Osteoblast (primary cell): ENCODE measurements at regions not wholly inside any gene's neighbourhood (a gene's known extent, or its start where the extent isn't known, plus 50 kb on each side); places are given as distances from the start of the nearest gene placed in this dataset.

Experiments used
- DNase-seq: peaks from one replicate; pipeline ENCODE4 v3.0.0; 2011; ENCODE audit warnings: low spot score, mixed read lengths; ENCODE audit not compliant: insufficient read length; ENCODE audit errors: missing footprints
- H2AFZ ChIP-seq: 2 replicates; pipeline ENCODE4 v1.6.0; 2011; ENCODE audit warnings: mild to moderate bottlenecking, low read length
- H3K27ac ChIP-seq: 2 replicates; pipeline ENCODE4 v1.5.1; 2011; ENCODE audit warnings: mild to moderate bottlenecking, low read depth, low read length, moderate library complexity
- H3K27me3 ChIP-seq: 2 replicates; pipeline ENCODE4 v1.6.0; 2012; ENCODE audit warnings: mild to moderate bottlenecking, control low read depth, inconsistent platforms, low read length, moderate library complexity; ENCODE audit not compliant: insufficient read depth
- H3K36me3 ChIP-seq: 2 replicates; pipeline ENCODE4 v1.5.1; 2011; ENCODE audit warnings: mild to moderate bottlenecking, low read length, control low read depth, moderate library complexity; ENCODE audit not compliant: insufficient read depth
- H3K4me1 ChIP-seq: 2 replicates; pipeline ENCODE4 v1.5.1; 2011; ENCODE audit warnings: mild to moderate bottlenecking, low read length, control low read depth, moderate library complexity; ENCODE audit not compliant: insufficient read depth
- H3K4me2 ChIP-seq: 2 replicates; pipeline ENCODE4 v1.6.0; 2011; ENCODE audit warnings: mild to moderate bottlenecking, low read length; ENCODE audit not compliant: insufficient read depth
- H3K4me3 ChIP-seq: fragments of 200-600 bp; sonication (generic); 3 replicates; pipeline ENCODE4 v1.5.1; 2012; ENCODE audit warnings: mild to moderate bottlenecking, low read length, inconsistent platforms; ENCODE audit not compliant: insufficient read depth
- H3K79me2 ChIP-seq: 2 replicates; pipeline ENCODE4 v1.6.0; 2012; ENCODE audit warnings: mild to moderate bottlenecking, low read length, control low read depth, inconsistent platforms; ENCODE audit not compliant: insufficient read depth
- H3K9me3 ChIP-seq: 2 replicates; pipeline ENCODE4 v1.5.1; 2011; ENCODE audit warnings: low read depth, low read length, control low read depth
- H4K20me1 ChIP-seq: 2 replicates; pipeline ENCODE4 v1.6.0; 2012; ENCODE audit warnings: mild to moderate bottlenecking, low read length, control low read depth; ENCODE audit not compliant: insufficient read depth
- TF ChIP-seq, protein P1 (sequence below): IDR thresholded peaks from 2 replicates; pipeline ENCODE4 v1.5.1; 2011; ENCODE audit warnings: mild to moderate bottlenecking, low read depth, low read length, moderate library complexity; ENCODE audit errors: extremely low read depth

- H3K79me2 ChIP-seq = no peaks in the 10 kb centered on the region
- H3K4me3 ChIP-seq = no peak overlapping the region
- H3K27me3 ChIP-seq = no peaks in the 10 kb centered on the region
- H3K27ac ChIP-seq = no peak overlapping the region
- no peak overlapping the region for H3K4me2 ChIP-seq
- H3K4me1 ChIP-seq = no peaks in the 10 kb centered on the region
- peaks cover 4% of the 10 kb centered on the region for H3K9me3 ChIP-seq
- H2AFZ ChIP-seq = no peak overlapping the region
- H4K20me1 ChIP-seq = no peaks in the 10 kb centered on the region
- TF ChIP-seq, protein P1, sequence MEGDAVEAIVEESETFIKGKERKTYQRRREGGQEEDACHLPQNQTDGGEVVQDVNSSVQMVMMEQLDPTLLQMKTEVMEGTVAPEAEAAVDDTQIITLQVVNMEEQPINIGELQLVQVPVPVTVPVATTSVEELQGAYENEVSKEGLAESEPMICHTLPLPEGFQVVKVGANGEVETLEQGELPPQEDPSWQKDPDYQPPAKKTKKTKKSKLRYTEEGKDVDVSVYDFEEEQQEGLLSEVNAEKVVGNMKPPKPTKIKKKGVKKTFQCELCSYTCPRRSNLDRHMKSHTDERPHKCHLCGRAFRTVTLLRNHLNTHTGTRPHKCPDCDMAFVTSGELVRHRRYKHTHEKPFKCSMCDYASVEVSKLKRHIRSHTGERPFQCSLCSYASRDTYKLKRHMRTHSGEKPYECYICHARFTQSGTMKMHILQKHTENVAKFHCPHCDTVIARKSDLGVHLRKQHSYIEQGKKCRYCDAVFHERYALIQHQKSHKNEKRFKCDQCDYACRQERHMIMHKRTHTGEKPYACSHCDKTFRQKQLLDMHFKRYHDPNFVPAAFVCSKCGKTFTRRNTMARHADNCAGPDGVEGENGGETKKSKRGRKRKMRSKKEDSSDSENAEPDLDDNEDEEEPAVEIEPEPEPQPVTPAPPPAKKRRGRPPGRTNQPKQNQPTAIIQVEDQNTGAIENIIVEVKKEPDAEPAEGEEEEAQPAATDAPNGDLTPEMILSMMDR = no peak
- no peak for DNase-seq
- no peaks in the 10 kb centered on the region for H3K36me3 ChIP-seq
These were observed 238.1 kb upstream of the NXPH2 start for GRCh38 chr2:139018252-139018651.

- Histone ChIP-seq H3K9me3 (no peaks in the 10 kb centered on the region), H3K27me3 (no peaks in the 10 kb centered on the region), H3K27ac (no peak overlapping the region), H3K79me2 (no peaks in the 10 kb centered on the region), H3K4me2 (no peak overlapping the region), H2AFZ (no peak overlapping the region), H4K20me1 (no peaks in the 10 kb centered on the region), H3K4me1 (no peaks in the 10 kb centered on the region), H3K4me3 (no peak overlapping the region), H3K36me3 (no peaks in the 10 kb centered on the region)
- TF ChIP-seq, protein P1 = no peak
- no peak for DNase-seq
These were observed 226.9 kb upstream of the NXPH2 start for GRCh38 chr2:139007130-139007529.

DNA sequence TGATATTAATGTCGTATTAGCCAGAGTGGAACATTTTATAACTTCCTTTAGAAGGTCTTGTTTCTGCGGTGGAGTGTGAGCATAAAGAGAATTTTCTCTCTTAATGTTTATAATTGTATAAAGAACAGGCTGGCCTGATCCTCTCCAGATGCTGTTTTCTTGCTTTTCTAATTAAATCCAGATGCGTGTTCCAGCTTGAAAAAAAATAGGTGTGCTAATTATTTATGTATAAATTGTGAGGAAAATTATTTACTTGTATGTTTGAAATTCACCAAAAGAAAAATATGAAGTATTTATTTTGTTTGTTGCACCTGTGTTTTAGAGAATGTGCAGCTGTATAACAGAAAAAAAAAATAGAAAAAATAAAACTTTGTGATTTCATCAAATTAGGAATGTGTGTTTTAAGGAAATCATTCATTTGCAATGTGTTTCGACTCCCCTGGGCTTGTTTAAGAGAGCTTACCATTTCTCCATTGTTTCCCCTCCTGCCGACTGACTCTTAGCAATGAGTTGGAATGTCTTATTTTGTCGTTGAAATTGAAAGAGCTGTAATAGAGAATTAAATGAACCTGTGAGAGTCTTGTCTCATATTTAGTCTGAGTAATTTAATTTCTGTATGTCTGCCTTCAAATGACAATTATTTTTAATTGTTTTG lies 220.1 kb upstream of the NXPH2 start:
- H3K79me2 ChIP-seq = no peaks in the 10 kb centered on the region
- H4K20me1 ChIP-seq = no peaks in the 10 kb centered on the region
- no peak for DNase-seq
- no peak overlapping the region for H3K4me2 ChIP-seq
- H3K9me3 ChIP-seq = no peaks in the 10 kb centered on the region
- no peaks in the 10 kb centered on the region for H3K36me3 ChIP-seq
- no peaks in the 10 kb centered on the region for H3K4me1 ChIP-seq
- H3K27ac ChIP-seq = no peak overlapping the region
- H3K4me3 ChIP-seq = no peak overlapping the region
- H3K27me3 ChIP-seq = no peaks in the 10 kb centered on the region
- H2AFZ ChIP-seq = no peak overlapping the region
- TF ChIP-seq, protein P1 = no peak

- Histone ChIP-seq H3K79me2 (no peaks in the 10 kb centered on the region), H3K4me2 (no peak overlapping the region), H4K20me1 (no peaks in the 10 kb centered on the region), H3K4me3 (no peak overlapping the region), H3K4me1 (no peaks in the 10 kb centered on the region), H2AFZ (no peak overlapping the region), H3K9me3 (no peaks in the 10 kb centered on the region), H3K27me3 (no peaks in the 10 kb centered on the region), H3K36me3 (no peaks in the 10 kb centered on the region), H3K27ac (no peak overlapping the region)
- DNase-seq = no peak
- TF ChIP-seq, protein P1 = no peak
These were observed 217.8 kb upstream of the NXPH2 start for GRCh38 chr2:138997856-138998517.
